GM13977 (cell line): ENCODE measurements at regions not wholly inside any gene's neighbourhood (a gene's known extent, or its start where the extent isn't known, plus 50 kb on each side); places are given as distances from the start of the nearest gene placed in this dataset.

ENCODE experiments used
- DNase-seq: peaks from one replicate; pipeline ENCODE4 v3.0.0; 2012; ENCODE audit warnings: low spot score
- in situ Hi-C: fragments of 300-500 bp; cut with MboI; formaldehyde crosslinking; loops from one replicate; pipeline ENCODE4 v1.12.0; 2022; ENCODE audit warnings: low sequenced_read_pairs, low pct_unique_long_range_greater_than_20kb, mixed read lengths, inconsistent platforms; ENCODE audit not compliant: unreplicated experiment
- TF ChIP-seq, protein P1 (sequence below): IDR thresholded peaks from 2 replicates; pipeline ENCODE4 v1.5.1; 2012; ENCODE audit warnings: mild to moderate bottlenecking, control low read depth; ENCODE audit not compliant: insufficient read depth; ENCODE audit errors: extremely low read depth, missing control alignments

DNA sequence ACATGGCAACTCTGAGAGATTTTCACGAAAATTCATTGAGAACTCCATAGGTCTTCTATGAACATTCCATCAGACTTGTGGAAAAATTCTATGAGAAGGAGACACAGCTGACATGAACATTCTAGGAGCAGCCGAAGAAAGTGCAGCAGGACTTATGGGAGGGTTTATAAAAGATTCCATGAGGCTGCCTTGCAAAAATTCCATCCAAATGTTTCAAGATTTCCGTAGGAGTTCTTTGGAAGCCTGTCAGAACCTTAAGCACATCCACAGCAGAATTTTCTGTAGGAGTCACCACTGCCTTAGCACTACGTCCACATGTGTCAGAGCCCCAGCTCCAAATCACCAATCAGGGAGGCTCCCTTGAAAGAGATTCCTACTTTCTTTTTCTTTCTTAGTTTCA is 67.0 kb upstream of the MSX1 start:
- DNase-seq, result no peak
- TF ChIP-seq, protein P1, sequence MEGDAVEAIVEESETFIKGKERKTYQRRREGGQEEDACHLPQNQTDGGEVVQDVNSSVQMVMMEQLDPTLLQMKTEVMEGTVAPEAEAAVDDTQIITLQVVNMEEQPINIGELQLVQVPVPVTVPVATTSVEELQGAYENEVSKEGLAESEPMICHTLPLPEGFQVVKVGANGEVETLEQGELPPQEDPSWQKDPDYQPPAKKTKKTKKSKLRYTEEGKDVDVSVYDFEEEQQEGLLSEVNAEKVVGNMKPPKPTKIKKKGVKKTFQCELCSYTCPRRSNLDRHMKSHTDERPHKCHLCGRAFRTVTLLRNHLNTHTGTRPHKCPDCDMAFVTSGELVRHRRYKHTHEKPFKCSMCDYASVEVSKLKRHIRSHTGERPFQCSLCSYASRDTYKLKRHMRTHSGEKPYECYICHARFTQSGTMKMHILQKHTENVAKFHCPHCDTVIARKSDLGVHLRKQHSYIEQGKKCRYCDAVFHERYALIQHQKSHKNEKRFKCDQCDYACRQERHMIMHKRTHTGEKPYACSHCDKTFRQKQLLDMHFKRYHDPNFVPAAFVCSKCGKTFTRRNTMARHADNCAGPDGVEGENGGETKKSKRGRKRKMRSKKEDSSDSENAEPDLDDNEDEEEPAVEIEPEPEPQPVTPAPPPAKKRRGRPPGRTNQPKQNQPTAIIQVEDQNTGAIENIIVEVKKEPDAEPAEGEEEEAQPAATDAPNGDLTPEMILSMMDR, result no peak
- in situ Hi-C loops, result no loop called here

DNA sequence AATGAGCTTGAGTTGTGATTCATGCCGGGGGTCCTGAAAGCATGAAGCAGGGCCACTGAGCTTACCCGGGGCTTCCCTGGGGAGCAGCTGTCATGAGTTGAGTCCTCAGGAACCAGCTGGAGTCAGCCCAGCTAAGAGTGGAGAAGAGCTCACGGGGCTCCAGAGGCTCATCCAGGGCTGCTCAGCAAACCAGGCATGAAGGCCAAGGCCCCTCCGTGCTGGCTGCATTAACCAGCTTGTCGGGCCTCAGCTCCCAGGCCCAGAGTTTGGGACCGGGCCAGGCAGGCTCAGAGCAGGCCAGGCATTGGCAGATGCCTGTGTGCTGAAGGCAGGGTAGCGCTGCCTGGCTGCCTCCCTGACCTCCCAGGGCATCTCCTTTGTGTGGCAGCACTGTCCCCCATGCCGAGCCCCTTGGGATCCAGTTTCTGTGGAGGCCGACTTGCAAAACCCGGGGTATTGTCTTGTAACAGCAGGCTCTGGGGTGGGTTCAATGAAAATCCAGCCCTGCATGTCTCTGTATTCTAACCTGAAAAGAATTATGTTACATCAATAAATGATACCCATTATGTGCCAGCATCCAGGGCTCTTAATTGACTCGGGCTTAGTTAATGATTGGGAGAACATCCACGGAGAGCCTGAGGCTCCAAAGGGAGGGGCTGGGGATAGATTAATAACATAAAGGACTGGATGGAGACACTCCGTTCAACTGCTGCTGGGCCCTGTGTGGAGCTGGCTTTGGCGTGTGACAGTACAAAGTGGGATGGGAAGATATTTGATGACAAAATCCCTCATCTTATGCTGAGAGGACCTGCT is 68.0 kb upstream of the MSX1 start:
- DNase-seq, result no peak
- in situ Hi-C loops, result no loop called here
- TF ChIP-seq, protein P1, result no peak

DNA sequence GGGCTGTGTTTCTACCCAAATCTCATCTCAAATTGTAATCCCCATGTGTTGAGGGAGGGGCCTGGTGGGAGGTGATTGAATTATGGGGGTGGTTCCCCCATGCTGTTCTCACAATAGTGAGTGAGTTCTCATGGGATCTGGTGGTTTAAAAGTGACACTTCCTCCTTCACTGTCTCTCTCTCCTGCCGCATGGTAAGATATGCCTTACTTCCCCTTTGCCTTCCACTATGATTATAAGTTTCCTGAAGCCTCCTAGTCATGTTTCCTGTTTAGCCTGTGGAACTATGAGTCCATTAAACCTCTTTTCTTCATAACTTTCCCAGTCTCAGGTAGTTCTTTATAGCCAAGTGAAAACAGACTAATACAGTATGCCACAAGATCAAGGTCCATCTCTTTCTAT is 70.0 kb upstream of the MSX1 start:
- in situ Hi-C loops, result no loop called here
- TF ChIP-seq, protein P1, result no peak
- DNase-seq, result no peak

DNA sequence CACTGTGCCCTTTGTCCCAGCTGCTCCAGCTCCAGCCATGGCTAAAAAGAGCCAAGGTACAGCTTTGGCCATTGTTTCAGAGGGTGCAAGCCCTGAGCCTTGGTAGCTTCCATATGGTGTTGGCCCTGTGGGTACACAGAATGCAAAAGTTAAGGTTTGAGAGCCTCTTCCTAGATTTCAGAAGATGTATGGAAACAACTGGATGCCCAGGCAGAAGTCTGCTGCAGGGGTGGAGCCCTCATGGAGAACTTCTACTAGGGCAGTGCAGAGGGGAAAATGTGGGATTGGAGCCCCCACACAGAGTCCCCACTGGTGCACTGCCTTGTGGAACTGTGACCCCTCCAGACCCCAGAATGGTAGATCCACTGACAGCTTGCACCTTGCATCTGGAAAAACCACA is 70.9 kb upstream of the MSX1 start:
- TF ChIP-seq, protein P1, result no peak
- no peak for DNase-seq
- in situ Hi-C loops, result no loop called here

DNA sequence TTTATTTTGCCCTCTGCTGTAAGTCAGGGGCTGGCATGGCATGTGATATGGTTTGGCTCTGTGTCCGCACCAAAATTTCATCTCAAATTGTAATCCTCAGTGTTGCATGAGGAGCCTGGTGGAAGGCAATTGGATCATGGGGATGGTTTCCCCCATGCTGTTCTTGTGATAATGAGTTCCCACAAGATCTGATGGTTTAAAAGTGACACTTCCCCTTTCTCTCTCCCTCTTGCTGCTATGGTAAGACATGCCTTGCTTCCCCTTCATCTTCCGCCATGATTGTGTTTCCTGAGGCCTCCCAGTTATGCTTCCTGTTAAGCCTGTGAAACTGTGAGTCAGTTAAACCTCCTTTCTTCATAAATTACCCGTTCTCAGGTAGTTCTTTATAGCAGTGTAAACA is 72.0 kb upstream of the MSX1 start:
- in situ Hi-C loops, result no loop called here
- DNase-seq, result no peak
- TF ChIP-seq, protein P1, result no peak

DNA sequence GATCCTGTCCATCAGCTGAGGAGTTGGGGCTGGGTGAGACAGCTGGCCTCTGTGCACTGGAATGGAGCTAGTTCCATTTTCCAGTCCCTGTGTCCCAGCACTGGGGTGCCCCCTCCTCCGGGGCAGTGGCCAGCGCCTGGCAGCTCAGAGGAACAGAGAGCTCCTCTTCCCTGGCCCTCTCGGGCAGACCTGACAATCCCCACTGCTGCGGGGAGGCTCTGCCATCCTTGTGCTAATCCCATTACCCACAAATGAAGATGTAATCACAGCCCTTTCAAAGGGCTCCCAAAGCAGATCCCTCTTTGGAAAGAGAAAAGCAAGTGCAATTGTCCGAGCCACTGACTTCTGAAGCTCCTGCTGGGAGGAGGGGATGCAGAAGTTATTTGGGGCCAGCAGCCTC is 75.1 kb upstream of the MSX1 start:
- TF ChIP-seq, protein P1, result no peak
- DNase-seq, result no peak
- in situ Hi-C loops, result no loop called here
